Ovary (tissue), 3 donors: ENCODE measurements at regions not wholly inside any gene's neighbourhood (a gene's known extent, or its start where the extent isn't known, plus 50 kb on each side); places are given as distances from the start of the nearest gene placed in this dataset.

Experiments used
- EP300 ChIP-seq: sonication (generic); formaldehyde crosslinking; IDR thresholded peaks from one replicate; pipeline ENCODE4 v1.6.1; 2017; ENCODE audit warnings: antibody characterized with exemption
- POLR2A ChIP-seq: fragments of 450-650 bp; IDR thresholded peaks from one replicate; pipeline ENCODE4 v1.6.1; 2017; ENCODE audit warnings: antibody characterized with exemption, mild to moderate bottlenecking, moderate library complexity
- TF ChIP-seq, protein P1 (sequence below), 3 donors: fragments of 450-650 bp in 2 of 3; fragments of 200-600 bp in 1 of 3; IDR thresholded peaks; one replicate each; pipeline versions ENCODE4 v1.5.1 to v1.8.0; 2016 to 2022; ENCODE audit warnings: antibody characterized with exemption in 3 of 3, mild to moderate bottlenecking in 1 of 3
- donor health status: DM: no; HTN: no; CAD: no.

DNA sequence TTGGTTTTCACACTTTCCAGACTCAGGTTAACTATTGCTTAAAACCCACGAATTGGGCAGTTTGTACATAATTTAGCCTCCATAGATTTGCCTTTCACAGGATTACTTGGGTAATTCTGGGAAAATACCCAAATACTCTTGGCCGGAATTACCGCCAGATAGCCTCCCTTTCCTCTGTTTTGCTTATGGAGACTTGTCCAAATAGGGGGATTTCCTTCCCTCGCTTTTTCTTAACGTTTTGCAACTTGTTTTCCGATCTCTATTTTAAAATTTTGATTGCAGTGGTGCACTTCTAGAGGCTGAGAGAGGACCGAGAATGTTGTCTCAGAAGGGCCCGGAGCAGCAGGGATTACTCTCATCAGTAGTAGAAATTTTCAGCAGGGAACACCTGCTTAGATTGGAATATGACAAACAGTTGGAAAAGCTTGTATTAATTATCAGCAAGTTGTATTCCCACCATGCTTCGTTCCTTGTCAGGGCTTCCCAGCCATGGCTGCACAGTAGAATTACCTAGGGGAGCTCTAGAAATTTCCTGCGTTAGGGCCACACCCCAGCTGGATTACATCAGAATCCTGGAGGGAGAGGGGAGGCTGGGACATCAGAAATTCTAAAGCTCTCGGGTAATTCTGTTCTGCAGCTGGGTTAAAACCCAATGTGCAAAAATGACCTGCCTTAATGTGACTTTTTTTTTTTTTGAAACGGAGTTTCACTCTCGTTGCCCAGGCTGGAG lies 329.1 kb downstream of the SH3GL2 start:
- TF ChIP-seq, protein P1, sequence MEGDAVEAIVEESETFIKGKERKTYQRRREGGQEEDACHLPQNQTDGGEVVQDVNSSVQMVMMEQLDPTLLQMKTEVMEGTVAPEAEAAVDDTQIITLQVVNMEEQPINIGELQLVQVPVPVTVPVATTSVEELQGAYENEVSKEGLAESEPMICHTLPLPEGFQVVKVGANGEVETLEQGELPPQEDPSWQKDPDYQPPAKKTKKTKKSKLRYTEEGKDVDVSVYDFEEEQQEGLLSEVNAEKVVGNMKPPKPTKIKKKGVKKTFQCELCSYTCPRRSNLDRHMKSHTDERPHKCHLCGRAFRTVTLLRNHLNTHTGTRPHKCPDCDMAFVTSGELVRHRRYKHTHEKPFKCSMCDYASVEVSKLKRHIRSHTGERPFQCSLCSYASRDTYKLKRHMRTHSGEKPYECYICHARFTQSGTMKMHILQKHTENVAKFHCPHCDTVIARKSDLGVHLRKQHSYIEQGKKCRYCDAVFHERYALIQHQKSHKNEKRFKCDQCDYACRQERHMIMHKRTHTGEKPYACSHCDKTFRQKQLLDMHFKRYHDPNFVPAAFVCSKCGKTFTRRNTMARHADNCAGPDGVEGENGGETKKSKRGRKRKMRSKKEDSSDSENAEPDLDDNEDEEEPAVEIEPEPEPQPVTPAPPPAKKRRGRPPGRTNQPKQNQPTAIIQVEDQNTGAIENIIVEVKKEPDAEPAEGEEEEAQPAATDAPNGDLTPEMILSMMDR (IDR thresholded peaks at IDR 0.05), result no peak
- no peak for TF ChIP-seq POLR2A
- TF ChIP-seq EP300, result no peak
